IMR-90 (cell line): ENCODE measurements at regions not wholly inside any gene's neighbourhood (a gene's known extent, or its start where the extent isn't known, plus 50 kb on each side); places are given as distances from the start of the nearest gene placed in this dataset.

Experiments used
- ATAC-seq: fragments of 200-7000 bp; cut with Tn5 transposase; 2 replicates; pipeline ENCODE4 v1.9.1; 2020; ENCODE audit warnings: low read depth, mild to moderate bottlenecking, moderate library complexity
- BruUV-seq: library from RNA; stranded (reverse); fragments of 400-500 nt; replicated peaks from 2 replicates; lab custom pipeline; 2021; lab: Mats Ljungman, UMichigan
- CTCF ChIA-PET: fragments of 300-600 bp; formaldehyde crosslinking; extraction: SDS; loops from one replicate; lab custom pipeline; 2021; ENCODE audit warnings: antibody characterized with exemption; lab: Yijun Ruan, JAX
- POLR2A ChIA-PET: fragments of 300-600 bp; sonication (Branson Sonifier 250); formaldehyde crosslinking; loops from one replicate; lab custom pipeline; 2022; ENCODE audit warnings: antibody characterized with exemption; ENCODE audit not compliant: unreplicated experiment; lab: Charles Lee
- DNase-seq: peaks from one replicate; pipeline ENCODE4 v3.0.0; 2013
- H2AFZ ChIP-seq: replicated peaks from 2 replicates; pipeline ENCODE3; 2013; ENCODE audit warnings: low read length, mild to moderate bottlenecking; ENCODE audit not compliant: poor library complexity
- H2AK5ac ChIP-seq: 2 replicates; pipeline ENCODE4 v1.6.1; 2013; ENCODE audit warnings: low read depth, low read length, inconsistent platforms
- H2AK9ac ChIP-seq: replicated peaks from 2 replicates; pipeline ENCODE3; 2013; ENCODE audit warnings: mild to moderate bottlenecking, low read depth, low read length, moderate library complexity; ENCODE audit not compliant: poor library complexity
- H2BK120ac ChIP-seq: 2 replicates; pipeline ENCODE4 v1.6.1; 2013; ENCODE audit warnings: low read depth, low read length, inconsistent platforms
- H2BK15ac ChIP-seq: 3 replicates; pipeline ENCODE4 v1.6.1; 2013; ENCODE audit warnings: low read depth, low read length, inconsistent platforms
- H2BK20ac ChIP-seq: 2 replicates; pipeline ENCODE4 v1.6.1; 2013; ENCODE audit warnings: low read depth, mild to moderate bottlenecking, inconsistent platforms, low read length, moderate library complexity
- H2BK5ac ChIP-seq: 2 replicates; pipeline ENCODE4 v1.6.1; 2013; ENCODE audit warnings: mild to moderate bottlenecking, low read depth, low read length, inconsistent platforms; ENCODE audit not compliant: poor library complexity, severe bottlenecking
- H3K14ac ChIP-seq: replicated peaks from 2 replicates; pipeline ENCODE4 v1.6.1; 2013; ENCODE audit warnings: low read depth, low read length, inconsistent platforms
- H3K18ac ChIP-seq: 2 replicates; pipeline ENCODE4 v1.6.1; 2013; ENCODE audit warnings: low read depth, low read length, control low read depth
- H3K23ac ChIP-seq: 2 replicates; pipeline ENCODE4 v1.6.1; 2013; ENCODE audit warnings: low read depth, low read length, inconsistent platforms
- H3K27ac ChIP-seq: 2 replicates; pipeline ENCODE4 v1.5.1; 2013; ENCODE audit warnings: mild to moderate bottlenecking, control low read depth, low read length; ENCODE audit not compliant: insufficient read depth
- H3K27me3 ChIP-seq: 2 replicates; pipeline ENCODE4 v1.6.1; 2013; ENCODE audit warnings: low read length; ENCODE audit not compliant: control insufficient read depth, insufficient read depth
- H3K36me3 ChIP-seq: 2 replicates; pipeline ENCODE4 v1.6.1; 2013; ENCODE audit warnings: low read length, mixed read lengths; ENCODE audit not compliant: control insufficient read depth, insufficient read depth
- H3K4ac ChIP-seq: 2 replicates; pipeline ENCODE4 v1.6.1; 2013; ENCODE audit warnings: low read depth, low read length, inconsistent platforms
- H3K4me1 ChIP-seq: 2 replicates; pipeline ENCODE4 v1.6.1; 2013; ENCODE audit warnings: low read length, mixed read lengths; ENCODE audit not compliant: control insufficient read depth, insufficient read depth
- H3K4me2 ChIP-seq: 2 replicates; pipeline ENCODE4 v1.6.1; 2013; ENCODE audit warnings: low read depth, mild to moderate bottlenecking, control low read depth, low read length, moderate library complexity
- H3K4me3 ChIP-seq: 2 replicates; pipeline ENCODE4 v1.5.1; 2013; ENCODE audit warnings: low read depth, mild to moderate bottlenecking, control low read depth, low read length, moderate library complexity; ENCODE audit not compliant: insufficient read depth
- H3K56ac ChIP-seq: 2 replicates; pipeline ENCODE4 v1.6.1; 2013; ENCODE audit warnings: low read length, inconsistent platforms; ENCODE audit not compliant: insufficient read depth; ENCODE audit errors: extremely low read depth
- H3K79me1 ChIP-seq, 2 experiments: 2 replicates each; pipeline ENCODE4 v1.6.1; 2013; ENCODE audit warnings: low read length in 2 of 2, inconsistent platforms in 1 of 2, low read depth in 1 of 2
- H3K9ac ChIP-seq: 2 replicates; pipeline ENCODE4 v1.6.1; 2013; ENCODE audit warnings: low read depth, low read length, control low read depth
- H3K9me1 ChIP-seq: 2 replicates; pipeline ENCODE4 v1.6.1; 2013; ENCODE audit warnings: low read length, inconsistent platforms; ENCODE audit not compliant: insufficient read depth
- H3K9me3 ChIP-seq: 2 replicates; pipeline ENCODE4 v1.6.1; 2013; ENCODE audit warnings: low read length; ENCODE audit not compliant: control insufficient read depth, insufficient read depth
- H4K20me1 ChIP-seq: 2 replicates; pipeline ENCODE4 v1.6.1; 2013; ENCODE audit warnings: low read length, inconsistent platforms; ENCODE audit not compliant: insufficient read depth
- H4K5ac ChIP-seq: 2 replicates; pipeline ENCODE4 v1.6.1; 2013; ENCODE audit warnings: mild to moderate bottlenecking, low read depth, low read length, control low read depth
- H4K8ac ChIP-seq, 2 experiments: 2 replicates each; pipeline ENCODE4 v1.6.1; 2013; ENCODE audit warnings: low read depth in 2 of 2, low read length in 2 of 2, control low read depth in 1 of 2, inconsistent platforms in 1 of 2
- H4K91ac ChIP-seq: 2 replicates; pipeline ENCODE4 v1.6.1; 2013; ENCODE audit warnings: low read depth, low read length, inconsistent platforms; ENCODE audit not compliant: insufficient read depth
- CEBPB ChIP-seq: IDR thresholded peaks from 2 replicates; pipeline ENCODE4 v1.6.1; 2012; ENCODE audit warnings: low read depth, low read length, improper control_type of control experiment
- MAFK ChIP-seq: IDR thresholded peaks from 2 replicates; pipeline ENCODE4 v1.6.1; 2012; ENCODE audit warnings: low read depth, low read length, improper control_type of control experiment
- MAZ ChIP-seq: IDR thresholded peaks from 2 replicates; pipeline ENCODE4 v1.6.1; 2012; ENCODE audit warnings: low read depth, mild to moderate bottlenecking, low read length, improper control_type of control experiment, moderate library complexity, borderline replicate concordance
- NFE2L2 ChIP-seq: fragments of 150-350 bp; IDR thresholded peaks from 2 replicates; pipeline ENCODE4 v1.6.1; 2016; ENCODE audit warnings: low read depth, mild to moderate bottlenecking, low read length
- POLR2A ChIP-seq: IDR thresholded peaks from 2 replicates; pipeline ENCODE4 v1.6.1; 2012; ENCODE audit warnings: mild to moderate bottlenecking, low read depth, low read length
- WGBS, 2 experiments: methylation state at CpG; one replicate each; pipeline versions ENCODE4 v1.1.5 to v1.1.7; 2013; ENCODE audit warnings: missing lambda C conversion rate in 2 of 2; ENCODE audit not compliant: insufficient read length in 1 of 2; ENCODE audit errors: extremely low coverage in 2 of 2; 5-methylcytosine and 5-hydroxymethylcytosine counted together
- dilution Hi-C: fragments of 300-500 bp; cut with HindIII; formaldehyde crosslinking; loops from one replicate; pipeline ENCODE4 v1.14.3; 2018; ENCODE audit warnings: low sequenced_read_pairs; ENCODE audit not compliant: unreplicated experiment
- in situ Hi-C: fragments of 300-500 bp; cut with MboI; formaldehyde crosslinking; loops from 3 replicates; pipeline ENCODE4 v1.14.3; 2019; ENCODE audit warnings: low sequenced_read_pairs, inconsistent platforms, mixed read lengths
- intact Hi-C: fragments of 100-400 bp; cut with micrococcal nuclease; formaldehyde crosslinking; loops from 2 replicates; pipeline ENCODE4 v1.10.0; 2022

DNA sequence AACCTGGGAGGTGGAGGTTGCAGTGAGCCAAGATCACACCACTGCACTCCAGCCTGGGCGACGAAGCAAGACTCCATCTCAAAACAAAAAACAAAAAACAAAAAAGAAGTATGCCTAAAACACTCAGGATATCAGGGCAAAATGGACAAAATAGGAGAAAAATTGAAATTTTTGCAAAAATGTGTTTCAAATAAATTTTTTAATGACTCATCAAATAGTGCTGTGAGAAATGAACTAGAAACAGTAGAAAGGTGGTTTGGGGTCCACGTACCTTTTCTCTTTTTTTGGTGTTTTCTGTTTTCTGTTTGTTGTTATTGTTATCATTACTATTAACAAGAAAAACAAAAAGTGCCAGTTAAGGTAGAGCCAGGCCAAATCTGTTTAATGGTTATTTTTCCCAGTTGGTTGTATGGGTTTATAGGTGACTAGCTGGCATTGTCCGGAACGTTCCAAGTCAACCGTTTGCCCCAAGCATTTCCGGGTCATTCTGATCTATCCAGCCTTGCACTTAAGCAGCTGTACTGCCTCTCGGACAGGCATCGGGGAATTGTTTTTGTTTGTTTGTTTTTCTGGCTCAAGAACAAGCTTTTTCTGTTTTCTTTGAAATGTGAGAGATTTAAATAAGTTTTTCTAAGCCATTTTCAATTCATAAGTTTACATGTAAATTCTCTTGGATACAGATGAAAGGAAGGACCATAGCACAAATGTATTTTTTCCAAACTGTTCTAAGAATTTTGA, 157.0 kb upstream of the NEBL start:
- H3K4me2 ChIP-seq, result no peak overlapping the region
- H3K36me3 ChIP-seq, result no peaks in the 10 kb centered on the region
- no peak for DNase-seq

More for the DNA sequence above, 157.0 kb upstream of the NEBL start:
- Histone ChIP-seq H2AFZ (no peak overlapping the region), H3K79me1 (no peaks in the 10 kb centered on the region), H3K4me3 (no peak overlapping the region), H2BK120ac (no peak overlapping the region), H3K9me3 (peaks cover 2% of the 10 kb centered on the region; the same call in 1 of the 2 replicates), H4K5ac (no peak overlapping the region), H2BK20ac (no peak overlapping the region), H4K91ac (no peak overlapping the region), H3K56ac (no peak overlapping the region), H3K9me1 (no peaks in the 10 kb centered on the region), H3K23ac (no peak overlapping the region), H3K18ac (no peak overlapping the region), H3K27me3 (no peaks in the 10 kb centered on the region), H3K27ac (no peak overlapping the region), H2AK9ac (no peak overlapping the region), H2BK5ac (no peak overlapping the region), H4K8ac (no peak overlapping the region), H2AK5ac (no peak overlapping the region), H3K9ac (no peak overlapping the region), H3K4ac (no peak overlapping the region), H2BK15ac (no peak overlapping the region), H4K20me1 (no peaks in the 10 kb centered on the region), H3K14ac (no peak overlapping the region), H3K4me1 (no peaks in the 10 kb centered on the region)
- no CpG with 5 or more reads among the region's 9 CpGs for WGBS, 2 experiments
- intact Hi-C loops (no loop called here), dilution Hi-C loops (no loop called here), in situ Hi-C loops (no loop called here)
- ATAC-seq, result no peak
- ChIA-PET CTCF (interaction anchor here (1.2 kb wide), 1 partner anchor 25 kb away, joined by 3 read pairs; no protein-coding TSS in a partner anchor), POLR2A (no interaction called here)
- no peak for TF ChIP-seq CEBPB
- peak; percentile 29; the same call in 1 of the 2 replicates for TF ChIP-seq MAFK
- TF ChIP-seq NFE2L2, result no peak
- no peak for TF ChIP-seq MAZ
- TF ChIP-seq POLR2A, result no peak
- BruUV-seq, result no TSS peak
